OCI-LY1 (cell line): ENCODE measurements at regions not wholly inside any gene's neighbourhood (a gene's known extent, or its start where the extent isn't known, plus 50 kb on each side); places are given as distances from the start of the nearest gene placed in this dataset.

Experiments used
- EZH2 ChIP-seq: fragments of 200-600 bp; sonication (generic), shearing (Covaris generic); IDR thresholded peaks from 2 replicates; pipeline ENCODE4 v1.8.0; 2017; ENCODE audit warnings: borderline replicate concordance, mixed run types, mild to moderate bottlenecking, antibody characterized with exemption, low read length, moderate library complexity, mixed read lengths
- TF ChIP-seq, protein P1 (sequence below): fragments of 200-600 bp; sonication (generic), shearing (Covaris generic); IDR thresholded peaks from 2 replicates; pipeline ENCODE4 v1.5.1; 2017; ENCODE audit warnings: mild to moderate bottlenecking, antibody characterized with exemption, low read length, moderate library complexity, mixed read lengths

- TF ChIP-seq, protein P1, sequence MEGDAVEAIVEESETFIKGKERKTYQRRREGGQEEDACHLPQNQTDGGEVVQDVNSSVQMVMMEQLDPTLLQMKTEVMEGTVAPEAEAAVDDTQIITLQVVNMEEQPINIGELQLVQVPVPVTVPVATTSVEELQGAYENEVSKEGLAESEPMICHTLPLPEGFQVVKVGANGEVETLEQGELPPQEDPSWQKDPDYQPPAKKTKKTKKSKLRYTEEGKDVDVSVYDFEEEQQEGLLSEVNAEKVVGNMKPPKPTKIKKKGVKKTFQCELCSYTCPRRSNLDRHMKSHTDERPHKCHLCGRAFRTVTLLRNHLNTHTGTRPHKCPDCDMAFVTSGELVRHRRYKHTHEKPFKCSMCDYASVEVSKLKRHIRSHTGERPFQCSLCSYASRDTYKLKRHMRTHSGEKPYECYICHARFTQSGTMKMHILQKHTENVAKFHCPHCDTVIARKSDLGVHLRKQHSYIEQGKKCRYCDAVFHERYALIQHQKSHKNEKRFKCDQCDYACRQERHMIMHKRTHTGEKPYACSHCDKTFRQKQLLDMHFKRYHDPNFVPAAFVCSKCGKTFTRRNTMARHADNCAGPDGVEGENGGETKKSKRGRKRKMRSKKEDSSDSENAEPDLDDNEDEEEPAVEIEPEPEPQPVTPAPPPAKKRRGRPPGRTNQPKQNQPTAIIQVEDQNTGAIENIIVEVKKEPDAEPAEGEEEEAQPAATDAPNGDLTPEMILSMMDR: no peak
- no peak for TF ChIP-seq EZH2
Measured at GRCh38 chr5:120141076-120141475, 323.0 kb upstream of the PRR16 start.
